Gastrocnemius medialis (tissue), 4 donors: ENCODE measurements at regions not wholly inside any gene's neighbourhood (a gene's known extent, or its start where the extent isn't known, plus 50 kb on each side); places are given as distances from the start of the nearest gene placed in this dataset.

Experiments
- ATAC-seq, 2 donors: fragments of 150-250 bp; one replicate each; pipeline ENCODE4 v1.9.1; 2016
- DNase-seq, 2 donors: peaks; one replicate each; pipeline ENCODE4 v3.0.0-alpha.2; 2019
- H3K27ac ChIP-seq, 4 donors: fragments of 200-600 bp; sonication (generic); 1 replicate in 1 of 4; 2 replicates in 3 of 4; pipeline ENCODE4 v1.5.1; 2016 to 2018; ENCODE audit warnings: mild to moderate bottlenecking in 2 of 4, moderate library complexity in 1 of 4
- H3K27me3 ChIP-seq, 3 donors: fragments of 200-600 bp; sonication (generic) in 2 of 3; 1 replicate in 1 of 3; 2 replicates in 2 of 3; pipeline versions ENCODE4 v1.5.1 to v1.6.0; 2016 to 2019; ENCODE audit warnings: mild to moderate bottlenecking in 1 of 3, moderate library complexity in 1 of 3
- H3K36me3 ChIP-seq, 2 donors: fragments of 200-600 bp; sonication (generic) in 1 of 2; one replicate each; pipeline ENCODE4 v1.5.1; 2017 to 2018
- H3K4me1 ChIP-seq, 2 donors: fragments of 200-600 bp; sonication (generic) in 1 of 2; one replicate each; pipeline ENCODE4 v1.5.1; 2016 to 2017; ENCODE audit warnings: mild to moderate bottlenecking in 2 of 2
- H3K4me3 ChIP-seq, 4 donors: fragments of 200-600 bp; sonication (generic) in 3 of 4; 1 replicate in 1 of 4; 2 replicates in 3 of 4; pipeline ENCODE4 v1.5.1; 2016 to 2019; ENCODE audit warnings: mild to moderate bottlenecking in 2 of 4
- H3K9me3 ChIP-seq, 3 donors: fragments of 200-600 bp; sonication (generic) in 2 of 3; 1 replicate in 1 of 3; 2 replicates in 2 of 3; pipeline ENCODE4 v1.5.1; 2016 to 2019
- POLR2A ChIP-seq, 2 donors: fragments of 450-650 bp; IDR thresholded peaks; one replicate each; pipeline ENCODE4 v1.6.1; 2017; ENCODE audit warnings: antibody characterized with exemption in 2 of 2, mild to moderate bottlenecking in 2 of 2, moderate library complexity in 2 of 2
- in situ Hi-C, 4 donors: fragments of 200-750 bp; cut with MboI; loops; one replicate each; pipeline versions ENCODE4 v1.15.0 to v1.8.0; 2017; ENCODE audit warnings: low sequenced_read_pairs in 4 of 4
- intact Hi-C: fragments of 100-400 bp; cut with DNase I; formaldehyde crosslinking; loops from one replicate; pipeline ENCODE4 v1.15.1; 2023; ENCODE audit warnings: low total_unique reads
- TF ChIP-seq, protein P1 (sequence below), 5 experiments: fragments of 450-650 bp in 3 of 5; fragments of 200-600 bp in 2 of 5; sonication (generic) in 2 of 5; IDR thresholded peaks in 4 of 5; conservative IDR thresholded peaks in 1 of 5; 1 replicate in 4 of 5; 2 replicates in 1 of 5; pipeline ENCODE4 v1.5.1; 2016 to 2019; ENCODE audit warnings: antibody characterized with exemption in 5 of 5, mild to moderate bottlenecking in 3 of 5, moderate library complexity in 3 of 5

DNA sequence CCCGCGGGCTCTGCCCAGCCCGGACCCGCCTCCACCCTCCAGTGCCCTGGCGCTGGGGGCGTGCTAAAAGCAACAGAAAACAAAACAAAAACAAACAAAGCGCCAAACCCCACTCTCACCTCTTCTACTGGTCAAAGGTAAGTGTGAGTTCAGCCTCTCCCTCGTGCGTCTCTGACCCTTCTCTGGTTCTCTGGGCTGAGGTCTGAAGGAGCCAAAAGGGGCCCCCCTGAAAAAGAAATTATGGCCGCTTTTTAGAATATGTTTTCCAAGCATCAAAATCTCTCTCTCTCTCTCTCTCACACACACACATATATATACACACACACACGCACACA is 133.5 kb upstream of the DPYD start:
- ATAC-seq, result no peak
- H3K27ac ChIP-seq, result no peak overlapping the region
- H3K36me3 ChIP-seq, result no peaks in the 10 kb centered on the region
- intact Hi-C loops (loop anchor here (2.0 kb wide), 1 partner anchor 916 kb away; no protein-coding TSS in a partner anchor), in situ Hi-C loops (loop anchor here in 2 of 4 donors (10.0 to 25.0 kb wide), 2 partner anchors 917 to 1090 kb away; no protein-coding TSS in a partner anchor)
- H3K4me1 ChIP-seq, result peaks cover 4 to 9% of the 10 kb centered on the region in 2 donors
- peaks cover 39 to 56% (median 49%) of the 10 kb centered on the region in 3 donors for H3K27me3 ChIP-seq
- H3K9me3 ChIP-seq, result no peaks in the 10 kb centered on the region
- H3K4me3 ChIP-seq, result peak overlapping the region in 3 of 4 donors; percentile 51 to 57 (median 55)
- TF ChIP-seq, protein P1, sequence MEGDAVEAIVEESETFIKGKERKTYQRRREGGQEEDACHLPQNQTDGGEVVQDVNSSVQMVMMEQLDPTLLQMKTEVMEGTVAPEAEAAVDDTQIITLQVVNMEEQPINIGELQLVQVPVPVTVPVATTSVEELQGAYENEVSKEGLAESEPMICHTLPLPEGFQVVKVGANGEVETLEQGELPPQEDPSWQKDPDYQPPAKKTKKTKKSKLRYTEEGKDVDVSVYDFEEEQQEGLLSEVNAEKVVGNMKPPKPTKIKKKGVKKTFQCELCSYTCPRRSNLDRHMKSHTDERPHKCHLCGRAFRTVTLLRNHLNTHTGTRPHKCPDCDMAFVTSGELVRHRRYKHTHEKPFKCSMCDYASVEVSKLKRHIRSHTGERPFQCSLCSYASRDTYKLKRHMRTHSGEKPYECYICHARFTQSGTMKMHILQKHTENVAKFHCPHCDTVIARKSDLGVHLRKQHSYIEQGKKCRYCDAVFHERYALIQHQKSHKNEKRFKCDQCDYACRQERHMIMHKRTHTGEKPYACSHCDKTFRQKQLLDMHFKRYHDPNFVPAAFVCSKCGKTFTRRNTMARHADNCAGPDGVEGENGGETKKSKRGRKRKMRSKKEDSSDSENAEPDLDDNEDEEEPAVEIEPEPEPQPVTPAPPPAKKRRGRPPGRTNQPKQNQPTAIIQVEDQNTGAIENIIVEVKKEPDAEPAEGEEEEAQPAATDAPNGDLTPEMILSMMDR (IDR thresholded peaks at IDR 0.05 in 4 of 5, conservative IDR thresholded peaks at IDR 0.05 in 1 of 5), result peak in 1 of 5 experiments; percentile 5
- TF ChIP-seq POLR2A (IDR thresholded peaks at IDR 0.05), result no peak
- no peak for DNase-seq

DNA sequence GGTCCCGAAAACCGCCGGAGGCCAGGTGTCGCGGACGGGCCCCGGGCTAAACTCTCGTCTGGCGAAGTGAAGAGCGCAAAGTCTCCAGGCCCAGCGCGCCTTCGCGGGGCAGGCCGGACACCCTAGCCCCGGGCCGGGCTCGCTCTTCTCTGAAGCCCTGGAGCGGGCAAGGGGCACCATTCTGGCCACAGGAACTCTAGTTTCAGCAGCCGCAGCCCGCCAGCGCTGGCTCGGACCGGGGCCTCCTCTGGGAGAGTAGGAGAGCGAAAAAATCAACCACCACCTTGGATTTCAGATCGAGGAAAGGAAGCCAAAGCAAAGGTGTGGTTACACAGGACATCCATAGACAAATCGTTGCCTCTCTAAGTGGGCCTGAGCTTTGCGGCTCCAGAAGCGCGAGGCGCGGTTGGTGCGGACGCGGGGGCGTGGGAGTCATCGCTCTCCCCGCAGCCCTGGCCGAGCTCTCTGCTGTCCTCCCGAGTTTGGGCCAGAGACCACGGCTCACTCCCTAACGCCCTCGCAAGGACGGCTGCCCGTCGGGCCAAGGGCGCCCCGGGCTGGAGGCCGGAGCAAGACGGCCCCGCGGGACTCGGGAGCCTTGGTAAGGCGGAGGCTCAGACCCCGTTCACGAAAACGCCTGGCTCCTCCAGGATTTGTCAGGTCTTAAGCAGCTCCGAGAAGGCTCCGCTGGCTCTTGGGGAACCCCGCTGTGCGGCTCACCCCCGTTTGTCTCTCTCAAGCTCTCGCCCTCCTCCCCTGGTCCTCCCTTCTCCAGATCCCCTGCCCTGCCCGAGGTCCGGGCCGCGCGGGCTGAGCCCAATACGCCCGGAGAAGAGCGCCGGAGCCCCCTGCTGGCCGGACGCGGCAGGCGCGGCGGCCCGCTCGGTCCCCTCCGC is 132.9 kb upstream of the DPYD start:
- H3K4me3 ChIP-seq, result peak overlapping the region; percentile 49 to 57 (median 53)
- in situ Hi-C loops, result loop anchor here in 2 of 4 donors (10.0 to 25.0 kb wide), 2 partner anchors 916 to 1089 kb away; no protein-coding TSS in a partner anchor
- intact Hi-C loops, result loop anchor here (2.0 kb wide), 1 partner anchor 915 kb away; no protein-coding TSS in a partner anchor
- DNase-seq (peak in 1 of 2 donors; percentile 15), ATAC-seq (peak; percentile 77 to 85)
- H3K9me3 ChIP-seq, result no peaks in the 10 kb centered on the region
- no peaks in the 10 kb centered on the region for H3K36me3 ChIP-seq
- TF ChIP-seq, protein P1 (IDR thresholded peaks at IDR 0.05 in 4 of 5, conservative IDR thresholded peaks at IDR 0.05 in 1 of 5), result peak; percentile 62 to 85 (median 78)
- TF ChIP-seq POLR2A (IDR thresholded peaks at IDR 0.05), result no peak
- H3K4me1 ChIP-seq, result peaks cover 4 to 9% of the 10 kb centered on the region in 2 donors
- H3K27ac ChIP-seq, result no peak overlapping the region
- H3K27me3 ChIP-seq, result peaks cover 45 to 58% (median 55%) of the 10 kb centered on the region in 3 donors

GRCh38 chr1:98051065-98051675 is 130.3 kb upstream of the DPYD start:
- intact Hi-C loops (loop anchor here (2.0 kb wide), 1 partner anchor 1084 kb away; no protein-coding TSS in a partner anchor), in situ Hi-C loops (loop anchor here in 2 of 4 donors (10.0 to 25.0 kb wide), 2 partner anchors 914 to 1086 kb away; no protein-coding TSS in a partner anchor)
- ATAC-seq (no peak), DNase-seq (peak in 1 of 2 donors; percentile 40)
- Histone ChIP-seq H3K4me3 (no peak overlapping the region), H3K4me1 (peaks cover 9% of the 10 kb centered on the region in 2 donors), H3K27ac (no peak overlapping the region), H3K36me3 (no peaks in the 10 kb centered on the region), H3K9me3 (no peaks in the 10 kb centered on the region), H3K27me3 (peaks cover 59 to 73% (median 70%) of the 10 kb centered on the region in 3 donors)
- TF ChIP-seq, protein P1 (IDR thresholded peaks at IDR 0.05 in 4 of 5, conservative IDR thresholded peaks at IDR 0.05 in 1 of 5), result peak; percentile 52 to 74 (median 57)
- TF ChIP-seq POLR2A (IDR thresholded peaks at IDR 0.05), result no peak

DNA sequence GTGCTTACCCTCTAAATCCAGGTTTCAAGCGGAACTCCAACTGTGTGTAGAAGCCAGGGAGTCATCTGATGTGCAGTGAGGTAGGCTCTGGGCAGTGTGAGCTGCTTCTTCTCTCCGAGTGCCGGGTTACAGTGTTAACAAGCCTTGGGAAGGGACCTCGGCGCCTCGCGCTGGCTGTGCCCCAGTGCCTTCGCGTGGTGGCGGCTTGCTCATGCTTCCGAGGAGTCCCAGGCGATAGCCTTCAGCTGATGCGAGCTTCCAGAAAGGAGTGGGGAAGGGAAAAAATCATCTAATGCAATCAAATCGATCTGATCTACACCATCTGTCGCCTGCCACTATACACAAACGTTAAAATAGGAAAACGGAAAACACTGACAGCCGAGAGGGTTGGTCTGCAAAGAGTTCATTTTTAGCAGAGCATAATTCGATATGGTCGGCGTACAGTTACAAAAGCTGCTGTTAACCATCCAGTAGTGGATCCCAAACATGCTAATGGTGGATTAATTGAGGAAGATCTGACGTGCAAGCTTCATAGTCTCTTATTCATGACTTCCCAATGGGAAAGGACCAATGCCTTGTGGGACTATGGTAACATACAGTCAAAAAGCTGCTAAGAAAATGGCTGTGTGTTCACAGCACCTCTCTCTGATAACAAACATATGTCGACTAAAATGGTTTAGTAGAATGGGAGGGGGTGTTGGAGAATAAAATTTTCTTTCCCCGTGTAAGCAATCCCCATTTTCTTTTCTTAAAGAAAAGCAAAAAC is 128.7 kb upstream of the DPYD start:
- Histone ChIP-seq H3K4me1 (peaks cover 9 to 19% of the 10 kb centered on the region in 2 donors), H3K9me3 (no peaks in the 10 kb centered on the region), H3K4me3 (peak overlapping the region in 1 of 4 donors; percentile 5), H3K36me3 (no peaks in the 10 kb centered on the region), H3K27me3 (peaks cover 75 to 80% (median 77%) of the 10 kb centered on the region in 3 donors), H3K27ac (no peak overlapping the region)
- intact Hi-C loops (loop anchor here (2.0 kb wide), 1 partner anchor 1083 kb away; no protein-coding TSS in a partner anchor), in situ Hi-C loops (loop anchor here in 2 of 4 donors (10.0 to 25.0 kb wide), 3 partner anchors 912 to 1087 kb away; no protein-coding TSS in a partner anchor)
- TF ChIP-seq, protein P1 (IDR thresholded peaks at IDR 0.05 in 4 of 5, conservative IDR thresholded peaks at IDR 0.05 in 1 of 5), result no peak
- TF ChIP-seq POLR2A (IDR thresholded peaks at IDR 0.05), result no peak
- DNase-seq, result no peak
- no peak for ATAC-seq
